GM21390 (cell line): ENCODE measurements at regions not wholly inside any gene's neighbourhood (a gene's known extent, or its start where the extent isn't known, plus 50 kb on each side); places are given as distances from the start of the nearest gene placed in this dataset.
A peak's percentile ranks its signal among the peaks of the same experiment; 100 is the strongest.

Source experiments
- ATAC-seq: cut with Tn5 transposase; IDR thresholded peaks from one replicate; pipeline ENCODE4 v1.9.1; 2021; ENCODE audit not compliant: unreplicated experiment

DNA sequence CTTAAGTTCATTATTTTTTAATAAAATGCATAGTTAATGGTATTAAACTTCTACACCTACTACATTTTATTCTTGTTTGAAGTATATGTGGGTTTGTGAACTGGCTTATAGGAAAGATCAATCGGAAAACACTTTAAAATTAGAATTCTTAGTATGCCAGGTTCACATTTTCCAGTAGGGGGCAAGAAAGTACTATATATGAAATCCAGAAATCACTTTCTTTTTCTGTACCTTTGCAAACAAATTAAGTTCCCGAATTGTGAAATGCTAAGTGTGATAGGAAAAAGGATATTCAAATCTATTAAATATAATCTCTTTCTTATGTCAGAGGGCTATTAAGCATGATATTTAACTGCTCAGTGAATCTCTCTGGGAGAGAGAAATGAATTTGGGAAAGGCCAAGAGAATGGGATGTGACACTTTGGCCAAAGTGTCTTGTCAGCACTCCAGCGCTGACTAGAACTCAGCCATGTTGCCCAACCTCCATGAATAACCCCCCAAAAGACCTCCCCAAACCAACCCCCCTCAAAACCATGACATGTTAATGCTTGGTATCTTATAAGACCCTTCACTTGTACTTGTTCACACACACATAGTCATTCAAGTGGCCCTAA, 122.6 kb upstream of the SLC10A2 start:
- ATAC-seq: peak; percentile 52

DNA sequence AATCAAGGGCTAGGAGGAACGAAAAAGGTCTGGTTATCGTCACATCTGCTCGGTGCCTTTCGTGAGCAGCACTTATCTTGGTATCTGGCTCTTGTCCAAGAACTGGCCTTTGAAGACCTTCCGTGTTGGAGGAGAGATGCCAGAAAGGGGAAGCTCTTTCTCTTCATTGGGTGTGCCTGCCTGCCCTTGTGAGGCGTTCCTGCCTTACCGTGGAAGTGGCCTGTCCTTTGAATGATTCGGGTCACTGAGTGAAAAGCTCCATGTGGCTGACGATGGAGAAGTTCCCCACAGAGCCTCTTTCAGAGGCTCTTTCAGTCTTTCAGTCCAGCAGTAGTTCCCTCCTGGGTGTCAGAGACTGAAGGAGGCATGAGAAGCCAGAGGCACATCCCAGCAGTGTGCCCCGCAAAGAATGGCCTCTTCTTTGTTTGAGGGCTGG, 121.5 kb upstream of the SLC10A2 start:
- ATAC-seq: no peak

DNA sequence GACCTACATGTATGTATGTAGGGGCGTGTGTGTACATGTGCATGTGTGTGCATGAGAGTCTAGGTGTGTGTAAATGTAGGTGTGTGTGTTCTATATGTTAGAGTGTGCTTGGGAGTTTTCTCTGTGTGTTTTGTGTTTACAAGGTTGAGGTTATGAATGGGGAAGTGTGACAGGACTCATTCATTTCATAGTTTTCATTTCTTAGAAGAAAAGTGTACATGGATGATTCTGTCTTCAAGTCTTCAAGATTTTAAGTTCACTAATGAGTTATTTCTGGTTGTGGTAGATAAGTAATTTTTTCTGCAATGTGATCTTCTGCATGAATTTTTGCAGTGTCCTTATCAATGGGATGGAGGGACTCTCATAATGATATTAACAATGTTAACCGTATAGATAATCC, 118.2 kb upstream of the SLC10A2 start:
- ATAC-seq: peak; percentile 59

DNA sequence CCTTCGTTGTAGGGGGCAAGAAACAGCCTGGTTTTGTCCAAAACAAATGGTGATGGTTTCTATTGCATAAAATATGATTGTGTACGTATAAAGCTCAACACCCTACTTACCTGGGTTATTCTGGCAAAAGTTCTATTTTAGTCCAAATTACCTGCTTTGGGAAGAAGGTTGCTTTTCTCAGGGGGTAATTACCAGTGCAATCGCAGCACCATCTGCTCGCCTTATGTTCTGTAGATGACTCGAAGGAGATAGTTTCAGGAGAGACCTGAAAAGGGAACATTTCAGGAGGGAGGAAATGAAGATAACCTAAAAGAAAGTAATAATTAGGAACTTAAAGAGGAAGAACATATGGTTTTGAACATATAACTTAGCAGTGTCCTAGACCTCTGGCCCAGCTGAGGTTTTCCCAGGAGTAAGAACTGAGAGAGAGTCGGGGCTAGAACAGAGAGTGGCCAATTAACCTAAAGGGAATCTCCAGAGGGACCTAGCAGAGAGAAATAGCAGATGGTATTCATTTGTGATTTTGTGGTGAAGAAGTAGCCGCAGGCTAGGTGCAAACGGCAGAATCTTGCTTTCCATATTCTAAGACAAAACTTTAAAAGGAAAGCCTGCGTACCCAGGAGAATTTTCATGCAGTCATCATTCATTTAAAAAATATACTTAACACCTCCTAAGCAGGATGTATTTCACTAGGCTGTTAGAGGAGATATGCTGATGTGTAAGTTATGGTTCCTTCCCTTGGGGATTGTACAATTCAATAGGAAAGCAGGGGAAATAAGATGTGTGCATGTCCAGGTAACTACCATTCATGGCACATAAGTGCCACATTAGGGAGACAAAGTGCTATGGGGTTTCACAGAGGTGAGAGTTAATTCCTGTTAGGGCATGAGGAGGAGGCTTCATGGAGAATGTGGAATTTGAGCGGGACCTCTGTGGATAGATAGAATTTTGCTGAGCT, 113.0 kb upstream of the SLC10A2 start:
- no peak for ATAC-seq

DNA sequence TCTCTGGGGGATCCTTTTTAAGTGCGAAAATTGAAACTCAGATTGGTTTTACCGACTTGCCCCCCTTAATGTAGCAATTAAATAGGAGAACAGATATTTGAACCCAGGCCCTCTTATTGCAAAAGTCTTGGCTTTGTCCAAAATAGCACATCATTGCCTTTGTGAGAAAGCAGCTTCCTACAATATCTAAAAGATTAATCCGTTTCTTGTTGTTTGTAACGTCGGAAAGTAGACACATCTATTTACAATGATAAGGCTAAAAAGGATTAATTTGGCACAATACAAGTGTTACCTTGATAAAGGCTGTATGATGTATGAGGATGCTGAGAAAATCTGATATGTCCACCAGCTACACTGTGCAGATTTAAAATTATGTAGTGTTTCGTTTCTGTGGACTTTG, 108.7 kb upstream of the SLC10A2 start:
- ATAC-seq: no peak

DNA sequence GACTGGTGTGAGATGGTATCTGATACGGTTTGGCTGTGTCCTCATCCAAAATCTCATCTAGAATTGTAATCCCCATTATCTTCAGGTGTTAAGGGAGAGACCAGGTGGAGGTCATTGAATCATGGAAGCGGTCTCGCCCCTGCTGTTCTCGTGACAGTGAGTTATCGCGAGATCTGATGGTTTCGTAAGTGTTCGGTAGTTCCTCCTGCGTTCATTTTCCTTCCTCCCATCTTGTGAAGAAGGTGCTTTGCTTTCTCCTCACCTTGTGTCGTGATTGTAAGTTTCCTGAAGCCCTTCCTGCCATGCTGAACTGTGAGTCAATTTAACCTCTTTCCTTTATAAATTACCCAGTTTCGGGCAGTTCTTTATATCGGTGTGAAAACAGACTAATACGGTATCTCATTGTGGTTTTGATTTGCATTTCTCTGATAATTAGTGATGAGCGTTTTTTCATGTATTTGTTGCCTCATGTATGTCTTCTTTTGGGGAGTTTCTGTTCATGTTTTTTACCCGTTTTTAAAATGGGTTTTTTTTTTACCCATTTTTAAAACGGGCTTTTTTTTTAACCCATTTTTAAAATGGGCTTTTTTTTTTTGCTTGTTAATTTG, 102.8 kb upstream of the SLC10A2 start:
- ATAC-seq: no peak

DNA sequence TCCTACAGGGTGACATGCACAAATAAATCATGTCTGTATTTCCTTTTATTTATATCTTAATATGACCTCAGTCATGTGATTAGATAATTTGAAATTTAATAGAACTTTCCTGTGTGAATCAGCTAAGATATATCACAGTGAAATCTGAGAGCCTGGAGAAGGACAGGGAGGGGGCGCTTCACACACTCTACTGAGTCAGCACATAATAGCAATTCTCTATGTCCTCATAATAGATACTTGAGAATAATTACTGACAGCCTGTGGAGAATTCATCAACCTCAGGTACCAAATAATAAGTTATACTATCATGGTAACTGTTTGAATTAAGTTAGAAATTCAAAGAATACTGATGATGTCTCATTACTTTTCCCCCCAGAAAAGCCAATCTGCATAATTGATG, 98.0 kb upstream of the SLC10A2 start:
- ATAC-seq: no peak

DNA sequence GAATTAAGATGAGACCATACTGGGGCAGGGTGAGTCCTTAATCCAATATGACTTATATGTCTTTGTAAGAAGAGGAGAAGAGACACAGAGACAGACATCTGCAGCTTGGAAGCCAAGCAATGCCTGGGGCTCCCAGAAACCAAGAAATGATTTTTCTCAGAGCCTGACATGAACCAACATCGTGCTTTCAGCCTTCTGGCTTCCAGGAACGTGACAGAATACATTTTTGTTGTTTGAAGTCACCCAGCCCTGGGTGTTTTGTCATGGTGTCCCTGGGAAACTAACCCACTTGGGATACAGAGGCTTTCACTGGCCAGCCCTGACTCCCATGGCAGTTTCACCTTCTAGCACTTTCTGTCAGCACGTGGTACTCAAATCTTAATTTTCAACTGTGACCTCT, 95.3 kb upstream of the SLC10A2 start:
- no peak for ATAC-seq

DNA sequence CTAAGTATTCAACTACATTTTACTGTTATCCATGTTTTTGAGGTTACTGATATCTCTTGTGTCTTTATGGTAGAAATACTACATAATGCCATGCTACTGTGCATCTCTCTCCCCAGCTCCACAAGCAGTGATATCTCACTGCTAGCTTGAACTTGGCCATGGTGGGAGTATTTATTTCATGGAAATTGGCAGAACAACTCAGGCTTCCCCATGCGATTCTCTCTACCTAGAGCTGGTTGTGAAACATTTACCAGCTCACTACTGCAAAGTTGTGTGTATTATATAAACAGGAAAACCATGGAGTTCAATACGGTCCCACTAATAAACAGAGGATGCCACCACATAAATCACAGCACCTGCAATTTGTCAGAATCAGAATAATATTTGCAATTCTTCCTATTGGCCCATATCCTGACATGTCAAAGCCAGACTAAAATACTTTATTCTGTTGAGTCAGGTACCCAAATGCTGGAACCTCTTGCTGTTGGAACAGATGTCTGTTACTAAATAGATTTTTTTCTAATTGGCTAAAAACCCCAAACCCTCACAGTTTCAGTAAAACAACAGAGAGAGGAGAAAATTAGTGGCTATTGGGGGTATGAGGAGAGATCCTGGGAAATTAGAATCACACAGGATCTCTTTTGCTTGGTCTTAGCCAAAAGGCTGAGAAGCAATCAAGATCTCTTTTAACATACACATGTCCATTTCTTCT, 91.4 kb upstream of the SLC10A2 start:
- ATAC-seq: no peak

DNA sequence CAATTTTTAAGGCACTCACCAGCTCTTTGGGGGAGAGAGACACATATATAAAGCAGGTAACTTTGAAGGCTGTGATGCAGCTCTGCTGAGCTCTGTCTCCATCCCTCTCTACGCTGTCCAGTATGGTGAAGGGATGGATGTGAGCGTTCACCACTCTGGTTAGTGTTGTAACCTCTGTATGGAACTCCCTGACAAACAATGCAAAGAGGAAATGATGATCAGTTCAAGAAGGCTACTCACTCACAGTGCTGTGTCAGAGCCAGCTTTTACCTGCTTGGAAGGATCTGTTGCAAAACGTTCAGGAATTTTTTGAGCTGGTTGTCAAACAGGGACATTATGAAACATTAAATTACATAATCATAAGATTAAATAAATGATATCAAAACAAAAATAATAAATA, 90.8 kb upstream of the SLC10A2 start:
- no peak for ATAC-seq

DNA sequence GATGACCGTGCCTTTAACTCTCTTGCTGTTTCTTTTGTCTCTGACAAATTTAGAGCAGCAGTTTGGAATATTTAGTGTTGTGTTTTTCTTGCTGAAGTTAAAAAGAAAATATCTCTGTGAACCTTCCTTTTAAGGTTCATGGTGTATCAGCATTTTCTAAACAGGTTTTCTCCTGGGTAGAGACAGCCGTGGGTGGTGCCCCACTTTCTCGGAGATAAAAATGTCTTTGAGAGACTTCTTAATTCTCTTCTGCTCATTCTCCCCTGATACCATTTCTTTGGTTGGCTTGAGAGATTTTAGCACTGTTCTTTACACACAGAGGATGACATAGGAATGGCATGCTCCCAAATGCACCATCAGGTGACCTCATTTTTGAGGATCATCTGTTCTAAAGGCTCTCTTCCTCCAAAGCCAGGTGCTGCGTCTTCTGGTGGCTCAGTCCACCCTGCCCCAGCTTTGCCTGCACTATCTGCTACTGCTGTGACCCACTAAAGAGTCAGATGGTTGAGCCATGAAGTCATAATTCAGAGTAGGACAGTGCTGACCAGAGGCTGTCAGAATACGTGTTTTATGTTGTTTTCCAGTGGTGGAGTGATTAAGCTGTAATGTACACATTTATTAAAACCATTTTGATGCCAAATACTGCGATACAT, 90.3 kb upstream of the SLC10A2 start:
- ATAC-seq: no peak

DNA sequence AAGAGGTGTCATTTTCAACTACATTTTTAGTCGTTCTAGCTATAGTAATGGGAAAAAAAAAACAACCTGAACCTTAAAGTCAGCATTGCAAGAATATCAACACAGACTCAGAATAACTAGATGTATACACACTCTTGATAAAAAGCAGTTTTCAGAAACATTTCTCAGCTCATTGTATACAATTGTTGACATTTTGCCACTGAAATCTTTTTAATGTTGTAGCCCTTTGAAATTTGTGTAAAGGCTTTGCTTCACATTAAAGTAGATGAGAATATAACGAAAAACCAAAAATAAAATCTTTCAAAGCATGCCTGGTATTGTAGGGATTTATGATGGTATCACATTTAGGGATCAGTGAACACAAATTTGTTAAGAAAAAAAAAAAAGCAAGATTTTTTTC, 87.2 kb upstream of the SLC10A2 start:
- ATAC-seq: no peak

DNA sequence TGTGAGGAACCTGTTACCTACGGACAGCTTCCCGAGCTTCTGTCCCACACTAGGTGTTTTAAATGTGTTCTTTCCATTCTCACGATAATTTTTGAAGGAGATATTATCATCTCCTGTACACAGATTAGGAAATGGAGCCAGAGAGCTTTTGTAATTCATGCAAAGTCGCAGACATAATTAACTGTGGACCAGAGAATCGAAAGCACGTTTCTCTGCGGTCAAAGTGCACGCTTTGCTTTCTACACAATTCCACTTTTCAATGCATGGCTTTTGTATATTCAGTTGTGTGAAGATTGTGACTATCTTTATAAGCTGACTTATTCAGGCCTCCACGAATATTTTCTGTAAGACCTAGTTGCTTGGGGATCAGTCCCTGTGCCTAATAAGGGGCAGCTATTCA, 81.7 kb upstream of the SLC10A2 start:
- no peak for ATAC-seq

DNA sequence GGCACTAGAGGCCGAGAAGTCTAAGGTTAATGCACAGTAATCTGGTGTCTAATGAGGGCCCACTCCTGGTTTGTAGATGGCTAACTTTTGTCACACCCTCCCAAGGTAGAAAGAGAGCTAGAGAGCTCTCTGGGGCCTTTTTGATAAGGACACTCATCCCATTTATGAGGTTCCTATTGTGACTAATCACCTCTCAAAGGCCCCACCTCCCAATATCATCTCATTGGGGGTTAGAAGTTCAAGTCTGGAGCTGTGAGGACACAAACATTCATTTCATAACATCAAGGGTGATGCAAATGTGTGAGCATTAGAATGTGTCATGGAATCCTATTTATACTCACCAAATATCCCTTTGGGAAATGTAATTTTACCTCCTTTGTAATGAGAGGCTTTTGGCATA, 79.2 kb upstream of the SLC10A2 start:
- no peak for ATAC-seq

DNA sequence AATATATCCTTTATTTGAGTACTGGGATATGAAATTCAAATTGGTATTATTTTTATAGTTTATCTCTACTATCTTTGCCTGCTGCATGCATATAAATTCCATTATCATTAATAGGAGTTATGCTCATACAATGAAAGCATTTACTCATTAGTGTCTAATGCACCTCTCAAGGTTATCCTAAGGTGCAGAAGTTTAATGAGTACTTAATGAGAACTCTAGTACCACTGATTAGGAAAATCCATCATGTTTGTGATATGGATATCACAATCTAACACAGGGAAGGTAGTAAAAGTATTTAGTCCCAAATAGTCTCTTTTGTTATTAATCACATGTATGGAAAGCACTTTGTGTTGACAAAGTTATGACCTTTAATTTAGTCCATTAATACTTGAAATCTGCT, 77.2 kb upstream of the SLC10A2 start:
- no peak for ATAC-seq

DNA sequence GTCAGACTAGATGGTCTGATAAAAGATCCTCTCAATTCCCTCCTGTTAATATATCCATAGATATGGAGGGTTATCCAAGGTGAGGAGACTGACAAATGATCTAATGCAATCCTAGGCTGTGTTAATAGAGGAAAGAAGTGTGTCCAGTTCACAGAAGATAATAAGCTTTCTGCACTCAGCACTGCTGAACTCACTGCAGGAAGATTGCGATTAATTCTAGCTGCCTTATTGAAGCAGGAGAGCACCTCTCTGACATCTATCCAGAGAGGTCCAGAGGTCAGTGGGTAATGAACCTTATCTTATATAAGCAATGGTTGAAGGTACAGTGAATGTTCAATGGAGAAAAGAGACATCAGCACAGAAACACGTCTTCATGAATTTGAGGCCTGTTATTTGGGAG, 75.9 kb upstream of the SLC10A2 start:
- ATAC-seq: no peak

DNA sequence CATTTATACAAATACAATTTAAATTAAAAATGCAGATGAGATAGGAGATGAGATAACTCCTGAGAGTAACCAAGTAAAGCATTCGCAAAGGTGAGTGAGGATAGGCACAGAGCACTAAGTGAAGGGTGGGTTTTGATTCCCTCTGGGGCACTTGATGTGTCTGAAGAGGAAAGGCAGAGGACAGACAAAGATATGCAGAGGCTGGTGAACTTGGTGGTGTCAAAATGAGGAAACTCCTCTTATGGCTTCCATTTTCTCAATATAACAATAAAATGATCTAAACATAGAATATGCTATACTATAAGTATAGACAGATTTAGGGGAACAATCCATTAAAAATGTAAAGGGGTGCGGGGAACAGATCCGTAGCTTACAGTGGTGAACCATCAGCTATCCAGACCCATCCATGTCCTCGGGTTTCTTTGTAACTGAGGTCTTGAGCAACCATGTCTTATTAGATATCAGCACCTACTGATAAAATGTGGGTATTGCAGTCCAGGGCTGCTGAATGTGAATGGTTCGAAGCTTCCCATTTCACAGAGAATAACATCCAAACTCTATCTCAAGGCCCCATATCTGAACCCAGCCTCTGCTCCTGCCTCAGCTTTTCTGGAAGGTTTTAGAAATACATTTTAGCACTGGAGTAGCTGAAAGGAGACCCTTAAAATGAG, 73.9 kb upstream of the SLC10A2 start:
- peak; percentile 95 for ATAC-seq

DNA sequence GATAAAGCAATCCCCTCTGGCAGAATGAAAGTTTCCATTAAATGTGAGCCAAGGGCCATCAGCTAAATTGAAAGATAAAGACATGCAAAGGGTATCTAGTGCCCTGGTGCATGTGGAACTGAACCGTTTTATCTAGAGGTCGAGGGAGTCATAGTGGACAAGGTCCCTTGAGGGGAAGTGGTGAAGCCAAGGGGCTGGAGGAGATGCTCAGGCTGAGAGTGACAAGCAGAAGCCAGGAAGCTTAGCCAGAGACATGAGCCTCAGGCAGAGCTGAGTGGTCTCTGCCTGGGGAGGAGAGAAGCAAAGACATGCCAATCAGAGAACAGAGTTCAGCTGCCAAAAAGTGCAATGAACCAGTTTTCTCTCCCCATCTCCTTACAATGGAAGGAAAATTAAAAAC, 68.1 kb upstream of the SLC10A2 start:
- no peak for ATAC-seq

DNA sequence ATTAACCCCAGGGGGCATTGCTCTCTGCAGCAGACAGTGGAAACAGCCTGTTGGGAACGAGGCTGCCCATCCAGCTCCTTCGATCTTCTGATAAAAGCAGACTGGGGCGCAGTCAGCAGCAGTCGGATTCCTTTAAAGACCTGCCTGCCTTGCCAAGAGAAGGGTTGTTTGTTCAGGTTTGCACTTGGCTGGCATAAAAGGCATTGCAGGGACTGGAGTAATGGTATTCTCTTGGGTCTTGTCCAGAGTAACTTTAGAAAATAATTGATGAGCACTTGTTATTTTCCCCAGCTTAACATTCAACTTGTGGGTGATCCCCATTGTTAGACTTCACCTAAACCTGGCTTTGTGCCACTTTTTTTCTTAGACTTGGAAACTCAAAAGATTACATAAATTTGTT, 67.3 kb upstream of the SLC10A2 start:
- ATAC-seq: no peak

DNA sequence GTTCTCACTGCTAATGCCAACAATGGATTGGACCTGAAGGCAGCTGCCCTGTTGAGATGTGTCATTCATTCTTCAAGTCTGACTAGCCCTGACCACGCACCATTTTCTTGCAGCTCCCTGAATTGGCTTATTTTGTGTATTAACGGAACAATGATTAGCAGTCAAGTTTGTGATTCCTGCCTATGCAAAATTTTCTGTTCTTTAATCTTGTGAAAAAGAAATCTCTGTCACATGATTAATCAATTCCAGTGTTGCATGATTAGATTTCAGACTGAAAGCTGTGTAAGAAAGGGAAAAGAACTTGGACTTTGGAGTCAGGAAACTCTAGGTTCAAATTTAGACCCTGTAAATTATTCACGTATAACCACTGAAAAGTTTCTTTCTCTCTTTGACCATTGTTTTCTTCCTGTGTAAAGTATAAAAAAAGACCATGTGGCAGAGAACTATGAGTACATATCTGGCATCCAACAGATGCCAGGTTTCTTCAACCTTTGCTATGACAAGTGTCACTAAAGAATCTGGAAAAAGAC, 64.5 kb upstream of the SLC10A2 start:
- ATAC-seq: peak; percentile 81
